HCT116 (cell line): ENCODE measurements at regions not wholly inside any gene's neighbourhood (a gene's known extent, or its start where the extent isn't known, plus 50 kb on each side); places are given as distances from the start of the nearest gene placed in this dataset.

ENCODE experiments used
- ATAC-seq: fragments of 200-7000 bp; cut with Tn5 transposase; 2 replicates; pipeline ENCODE4 v1.9.1; 2020; ENCODE audit warnings: mild to moderate bottlenecking, moderate library complexity
- BruUV-seq: library from RNA; stranded (reverse); fragments of 400-500 nt; replicated peaks from 2 replicates; lab custom pipeline; 2021; lab: Mats Ljungman, UMichigan
- CTCF ChIA-PET: fragments of 300-600 bp; sonication (Branson Sonifier 250); formaldehyde crosslinking; loops from one replicate; lab custom pipeline; 2021; ENCODE audit warnings: antibody characterized with exemption; lab: Charles Lee
- POLR2A ChIA-PET: fragments of 300-600, 350-600 bp; sonication (Branson Sonifier 250); formaldehyde crosslinking; loops from one replicate; lab custom pipeline; 2021; ENCODE audit warnings: antibody characterized with exemption; lab: Charles Lee
- RAD21 ChIA-PET, 2 experiments: fragments of 300-600 bp; sonication (Branson Sonifier 250); formaldehyde crosslinking; loops; one replicate each; lab custom pipeline; 2023; ENCODE audit warnings: low total read pairs in 2 of 2; ENCODE audit not compliant: uncharacterized antibody in 2 of 2, unreplicated experiment in 2 of 2, low non-redundant PET in 1 of 2; lab: Charles Lee
- DNase-seq: peaks from one replicate; pipeline ENCODE4 v3.0.0-alpha.2; 2010; ENCODE audit warnings: low read depth, low spot score
- H2AFZ ChIP-seq: fragments of 200-600 bp; shearing (Covaris generic), sonication (generic); 2 replicates; pipeline ENCODE4 v1.6.1; 2017; ENCODE audit warnings: low read depth, mixed run types, mixed read lengths, antibody characterized with exemption, low read length; ENCODE audit not compliant: poor library complexity, severe bottlenecking
- H3K27ac ChIP-seq: 2 replicates; pipeline ENCODE4 v1.5.1; 2012; ENCODE audit warnings: low read depth, low read length
- H3K27me3 ChIP-seq: fragments of 200-600 bp; sonication (generic); 2 replicates; pipeline ENCODE4 v1.6.1; 2016; ENCODE audit warnings: mixed run types, low read length, mixed read lengths; ENCODE audit not compliant: insufficient read depth
- H3K36me3 ChIP-seq, 2 experiments: fragments of 200-500 bp in 1 of 2; fragments of 200-600 bp in 1 of 2; sonication (Bioruptor generic) in 1 of 2; sonication (generic) in 1 of 2; 2 replicates each; pipeline versions ENCODE4 v1.5.1 to v1.6.1; 2014 to 2016; ENCODE audit warnings: low read length in 2 of 2, inconsistent platforms in 1 of 2, mixed read lengths in 1 of 2, mixed run types in 1 of 2; ENCODE audit not compliant: insufficient read depth in 2 of 2, control insufficient read depth in 1 of 2
- H3K4me1 ChIP-seq, 2 experiments: fragments of 200-600 bp in 1 of 2; sonication (generic) in 1 of 2; 2 replicates each; pipeline versions ENCODE4 v1.5.1 to v1.6.1; 2012 to 2017; ENCODE audit warnings: low read length in 2 of 2, inconsistent platforms in 1 of 2, mild to moderate bottlenecking in 1 of 2, mixed read lengths in 1 of 2, mixed run types in 1 of 2, moderate library complexity in 1 of 2; ENCODE audit not compliant: insufficient read depth in 2 of 2, control insufficient read depth in 1 of 2
- H3K4me2 ChIP-seq: fragments of 200-600 bp; sonication (generic); 2 replicates; pipeline ENCODE4 v1.6.1; 2017; ENCODE audit warnings: mixed run types, low read length, mixed read lengths
- H3K4me3 ChIP-seq, 2 experiments: fragments of 200-600 bp in 1 of 2; sonication (generic) in 1 of 2; replicated peaks in 1 of 2; 2 replicates each; pipeline ENCODE4 v1.5.1; 2011 to 2016; ENCODE audit warnings: low read length in 2 of 2, control low read depth in 1 of 2, low read depth in 1 of 2, mild to moderate bottlenecking in 1 of 2, mixed read lengths in 1 of 2, mixed run types in 1 of 2
- H3K79me2 ChIP-seq: fragments of 200-600 bp; sonication (generic); 2 replicates; pipeline ENCODE4 v1.6.1; 2017; ENCODE audit warnings: mild to moderate bottlenecking, mixed run types, low read length, moderate library complexity, mixed read lengths; ENCODE audit not compliant: insufficient read depth
- H3K9ac ChIP-seq: fragments of 200-600 bp; sonication (generic); 2 replicates; pipeline ENCODE4 v1.6.1; 2016; ENCODE audit warnings: low read length, mixed read lengths
- H3K9me2 ChIP-seq: fragments of 200-600 bp; sonication (generic), shearing (Covaris generic); 2 replicates; pipeline ENCODE4 v1.6.1; 2017; ENCODE audit warnings: mixed run types, mild to moderate bottlenecking, moderate library complexity; ENCODE audit not compliant: insufficient read depth
- H3K9me3 ChIP-seq, 2 experiments: fragments of 200-500 bp in 1 of 2; fragments of 200-600 bp in 1 of 2; sonication (Bioruptor generic) in 1 of 2; sonication (generic) in 1 of 2; 2 replicates each; pipeline ENCODE4 v1.6.1; 2014 to 2017; ENCODE audit warnings: low read length in 2 of 2, mixed read lengths in 2 of 2, inconsistent platforms in 1 of 2, low read depth in 1 of 2, mild to moderate bottlenecking in 1 of 2, mixed run types in 1 of 2, moderate library complexity in 1 of 2; ENCODE audit not compliant: control insufficient read depth in 1 of 2, insufficient read depth in 1 of 2
- H4K20me1 ChIP-seq: fragments of 200-600 bp; sonication (generic), shearing (Covaris generic); 2 replicates; pipeline ENCODE4 v1.6.1; 2017; ENCODE audit warnings: mixed run types, mild to moderate bottlenecking, moderate library complexity; ENCODE audit not compliant: insufficient read depth
- CEBPB ChIP-seq: IDR thresholded peaks from 2 replicates; pipeline ENCODE4 v1.6.1; 2012; ENCODE audit warnings: low read depth
- EGR1 ChIP-seq: IDR thresholded peaks from 2 replicates; pipeline ENCODE4 v1.6.1; 2012; ENCODE audit warnings: low read depth
- EZH2 ChIP-seq: fragments of 200-600 bp; sonication (generic); IDR thresholded peaks from 2 replicates; pipeline ENCODE4 v1.6.1; 2017; ENCODE audit warnings: antibody characterized with exemption, mixed run types
- EZH2phosphoT487 ChIP-seq: fragments of 200-600 bp; IDR thresholded peaks from 2 replicates; pipeline ENCODE4 v1.6.1; 2018; ENCODE audit warnings: antibody characterized with exemption, borderline replicate concordance
- FOSL1 ChIP-seq: IDR thresholded peaks from 2 replicates; pipeline ENCODE4 v1.6.1; 2012; ENCODE audit warnings: low read depth
- JUND ChIP-seq: IDR thresholded peaks from 2 replicates; pipeline ENCODE4 v1.6.1; 2012
- POLR2A ChIP-seq: IDR thresholded peaks from 2 replicates; pipeline ENCODE4 v1.7.0; 2011; ENCODE audit warnings: borderline replicate concordance; ENCODE audit not compliant: insufficient read depth, insufficient read length; ENCODE audit errors: extremely low read depth
- POLR2AphosphoS5 ChIP-seq: IDR thresholded peaks from 2 replicates; pipeline ENCODE4 v1.6.1; 2011; ENCODE audit warnings: mild to moderate bottlenecking, low read depth, low read length, moderate library complexity
- SIN3A ChIP-seq: IDR thresholded peaks from 2 replicates; pipeline ENCODE4 v1.6.1; 2012; ENCODE audit warnings: low read depth
- SP1 ChIP-seq: IDR thresholded peaks from 2 replicates; pipeline ENCODE4 v1.6.1; 2012; ENCODE audit warnings: low read depth
- TCF7L2 ChIP-seq: IDR thresholded peaks from 2 replicates; pipeline ENCODE4 v1.7.0; 2011; ENCODE audit warnings: borderline replicate concordance, inconsistent platforms; ENCODE audit not compliant: insufficient read depth, insufficient read length; ENCODE audit errors: extremely low read depth
- YY1 ChIP-seq: IDR thresholded peaks from 2 replicates; pipeline ENCODE4 v1.6.1; 2011; ENCODE audit warnings: low read length, low read depth, moderate library complexity, mild to moderate bottlenecking; ENCODE audit not compliant: insufficient replicate concordance; ENCODE audit errors: extremely low read depth
- ZFX ChIP-seq: fragments of 450-650 bp; IDR thresholded peaks from 2 replicates; pipeline ENCODE4 v1.6.1; 2017
- ZNF274 ChIP-seq: fragments of 200-500 bp; sonication (Bioruptor generic); IDR thresholded peaks from 2 replicates; pipeline ENCODE4 v1.6.1; 2014; ENCODE audit warnings: mild to moderate bottlenecking, low read depth, low read length, inconsistent platforms
- intact Hi-C: fragments of 100-400 bp; cut with micrococcal nuclease; formaldehyde crosslinking; loops from 2 replicates; pipeline ENCODE4 v1.10.0; 2022
- TF ChIP-seq, protein P1 (sequence below): IDR thresholded peaks from 2 replicates; pipeline ENCODE4 v1.6.1; 2012
- TF ChIP-seq, protein P2 (sequence below), 3 experiments: fragments of 200-600 bp in 1 of 3; sonication (generic) in 1 of 3; IDR thresholded peaks in 2 of 3; conservative IDR thresholded peaks in 1 of 3; 2 replicates each; pipeline ENCODE4 v1.5.1; 2012 to 2017; ENCODE audit warnings: low read depth in 2 of 3, low read length in 2 of 3, antibody characterized with exemption in 1 of 3, borderline replicate concordance in 1 of 3, control low read depth in 1 of 3, mild to moderate bottlenecking in 1 of 3, mixed read lengths in 1 of 3, mixed run types in 1 of 3, moderate library complexity in 1 of 3; ENCODE audit not compliant: insufficient read depth in 1 of 3
- TF ChIP-seq, protein P3 (sequence below): IDR thresholded peaks from 2 replicates; pipeline ENCODE4 v1.6.1; 2012
- TF ChIP-seq, protein P4 (sequence below): IDR thresholded peaks from 2 replicates; pipeline ENCODE4 v1.6.1; 2012; ENCODE audit warnings: low read depth
- TF ChIP-seq, protein P5 (sequence below): IDR thresholded peaks from 2 replicates; pipeline ENCODE4 v1.6.1; 2011; ENCODE audit warnings: mild to moderate bottlenecking, low read length, moderate library complexity; ENCODE audit not compliant: insufficient replicate concordance; ENCODE audit errors: extremely low read depth

DNA sequence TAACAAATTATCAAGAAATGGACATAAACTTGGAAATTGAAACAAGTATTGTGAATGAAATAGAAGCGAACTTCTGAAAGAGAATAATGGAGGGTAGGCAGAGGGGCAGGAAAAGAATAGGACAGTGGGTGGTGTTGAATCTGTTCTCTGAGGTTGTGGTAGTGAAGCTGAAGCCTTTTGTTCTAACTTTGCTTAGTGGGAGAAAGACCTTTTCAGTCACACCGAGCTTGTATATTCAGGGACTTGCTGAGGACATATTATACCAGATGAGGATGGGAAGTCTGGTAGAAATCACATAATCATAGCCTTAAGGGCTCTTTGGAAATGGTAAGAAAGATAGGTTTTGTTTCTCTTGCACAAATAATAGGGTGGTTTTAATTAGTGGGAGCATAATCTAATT, 115.4 kb upstream of the NDST4 start:
- no peak overlapping the region for H3K9ac ChIP-seq
- no peaks in the 10 kb centered on the region for H3K79me2 ChIP-seq
- RAD21 ChIA-PET = no interaction called here
- no peak overlapping the region for H3K4me3 ChIP-seq
- H3K9me2 ChIP-seq = no peaks in the 10 kb centered on the region
- H4K20me1 ChIP-seq = no peaks in the 10 kb centered on the region
- H3K27me3 ChIP-seq = no peaks in the 10 kb centered on the region
- TF ChIP-seq POLR2A (no peak), POLR2AphosphoS5 (no peak), EZH2phosphoT487 (no peak), ZNF274 (no peak), SIN3A (no peak), ZFX (no peak), SP1 (no peak), EZH2 (no peak), TCF7L2 (no peak), FOSL1 (no peak), YY1 (no peak), CEBPB (no peak), EGR1 (no peak), JUND (no peak)
- TF ChIP-seq, protein P1, sequence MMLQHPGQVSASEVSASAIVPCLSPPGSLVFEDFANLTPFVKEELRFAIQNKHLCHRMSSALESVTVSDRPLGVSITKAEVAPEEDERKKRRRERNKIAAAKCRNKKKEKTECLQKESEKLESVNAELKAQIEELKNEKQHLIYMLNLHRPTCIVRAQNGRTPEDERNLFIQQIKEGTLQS = no peak
- TF ChIP-seq, protein P2, sequence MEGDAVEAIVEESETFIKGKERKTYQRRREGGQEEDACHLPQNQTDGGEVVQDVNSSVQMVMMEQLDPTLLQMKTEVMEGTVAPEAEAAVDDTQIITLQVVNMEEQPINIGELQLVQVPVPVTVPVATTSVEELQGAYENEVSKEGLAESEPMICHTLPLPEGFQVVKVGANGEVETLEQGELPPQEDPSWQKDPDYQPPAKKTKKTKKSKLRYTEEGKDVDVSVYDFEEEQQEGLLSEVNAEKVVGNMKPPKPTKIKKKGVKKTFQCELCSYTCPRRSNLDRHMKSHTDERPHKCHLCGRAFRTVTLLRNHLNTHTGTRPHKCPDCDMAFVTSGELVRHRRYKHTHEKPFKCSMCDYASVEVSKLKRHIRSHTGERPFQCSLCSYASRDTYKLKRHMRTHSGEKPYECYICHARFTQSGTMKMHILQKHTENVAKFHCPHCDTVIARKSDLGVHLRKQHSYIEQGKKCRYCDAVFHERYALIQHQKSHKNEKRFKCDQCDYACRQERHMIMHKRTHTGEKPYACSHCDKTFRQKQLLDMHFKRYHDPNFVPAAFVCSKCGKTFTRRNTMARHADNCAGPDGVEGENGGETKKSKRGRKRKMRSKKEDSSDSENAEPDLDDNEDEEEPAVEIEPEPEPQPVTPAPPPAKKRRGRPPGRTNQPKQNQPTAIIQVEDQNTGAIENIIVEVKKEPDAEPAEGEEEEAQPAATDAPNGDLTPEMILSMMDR (IDR thresholded peaks at IDR 0.05 in 2 of 3, conservative IDR thresholded peaks at IDR 0.05 in 1 of 3; ENCODE audit: borderline replicate concordance in 1 of 3, insufficient read depth in 1 of 3, low read depth in 2 of 3, low read length in 2 of 3) = no peak
- TF ChIP-seq, protein P3, sequence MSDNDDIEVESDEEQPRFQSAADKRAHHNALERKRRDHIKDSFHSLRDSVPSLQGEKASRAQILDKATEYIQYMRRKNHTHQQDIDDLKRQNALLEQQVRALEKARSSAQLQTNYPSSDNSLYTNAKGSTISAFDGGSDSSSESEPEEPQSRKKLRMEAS = no peak
- TF ChIP-seq, protein P4, sequence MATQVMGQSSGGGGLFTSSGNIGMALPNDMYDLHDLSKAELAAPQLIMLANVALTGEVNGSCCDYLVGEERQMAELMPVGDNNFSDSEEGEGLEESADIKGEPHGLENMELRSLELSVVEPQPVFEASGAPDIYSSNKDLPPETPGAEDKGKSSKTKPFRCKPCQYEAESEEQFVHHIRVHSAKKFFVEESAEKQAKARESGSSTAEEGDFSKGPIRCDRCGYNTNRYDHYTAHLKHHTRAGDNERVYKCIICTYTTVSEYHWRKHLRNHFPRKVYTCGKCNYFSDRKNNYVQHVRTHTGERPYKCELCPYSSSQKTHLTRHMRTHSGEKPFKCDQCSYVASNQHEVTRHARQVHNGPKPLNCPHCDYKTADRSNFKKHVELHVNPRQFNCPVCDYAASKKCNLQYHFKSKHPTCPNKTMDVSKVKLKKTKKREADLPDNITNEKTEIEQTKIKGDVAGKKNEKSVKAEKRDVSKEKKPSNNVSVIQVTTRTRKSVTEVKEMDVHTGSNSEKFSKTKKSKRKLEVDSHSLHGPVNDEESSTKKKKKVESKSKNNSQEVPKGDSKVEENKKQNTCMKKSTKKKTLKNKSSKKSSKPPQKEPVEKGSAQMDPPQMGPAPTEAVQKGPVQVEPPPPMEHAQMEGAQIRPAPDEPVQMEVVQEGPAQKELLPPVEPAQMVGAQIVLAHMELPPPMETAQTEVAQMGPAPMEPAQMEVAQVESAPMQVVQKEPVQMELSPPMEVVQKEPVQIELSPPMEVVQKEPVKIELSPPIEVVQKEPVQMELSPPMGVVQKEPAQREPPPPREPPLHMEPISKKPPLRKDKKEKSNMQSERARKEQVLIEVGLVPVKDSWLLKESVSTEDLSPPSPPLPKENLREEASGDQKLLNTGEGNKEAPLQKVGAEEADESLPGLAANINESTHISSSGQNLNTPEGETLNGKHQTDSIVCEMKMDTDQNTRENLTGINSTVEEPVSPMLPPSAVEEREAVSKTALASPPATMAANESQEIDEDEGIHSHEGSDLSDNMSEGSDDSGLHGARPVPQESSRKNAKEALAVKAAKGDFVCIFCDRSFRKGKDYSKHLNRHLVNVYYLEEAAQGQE = no peak
- TF ChIP-seq, protein P5, sequence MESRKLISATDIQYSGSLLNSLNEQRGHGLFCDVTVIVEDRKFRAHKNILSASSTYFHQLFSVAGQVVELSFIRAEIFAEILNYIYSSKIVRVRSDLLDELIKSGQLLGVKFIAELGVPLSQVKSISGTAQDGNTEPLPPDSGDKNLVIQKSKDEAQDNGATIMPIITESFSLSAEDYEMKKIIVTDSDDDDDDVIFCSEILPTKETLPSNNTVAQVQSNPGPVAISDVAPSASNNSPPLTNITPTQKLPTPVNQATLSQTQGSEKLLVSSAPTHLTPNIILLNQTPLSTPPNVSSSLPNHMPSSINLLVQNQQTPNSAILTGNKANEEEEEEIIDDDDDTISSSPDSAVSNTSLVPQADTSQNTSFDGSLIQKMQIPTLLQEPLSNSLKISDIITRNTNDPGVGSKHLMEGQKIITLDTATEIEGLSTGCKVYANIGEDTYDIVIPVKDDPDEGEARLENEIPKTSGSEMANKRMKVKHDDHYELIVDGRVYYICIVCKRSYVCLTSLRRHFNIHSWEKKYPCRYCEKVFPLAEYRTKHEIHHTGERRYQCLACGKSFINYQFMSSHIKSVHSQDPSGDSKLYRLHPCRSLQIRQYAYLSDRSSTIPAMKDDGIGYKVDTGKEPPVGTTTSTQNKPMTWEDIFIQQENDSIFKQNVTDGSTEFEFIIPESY = no peak
- H3K4me2 ChIP-seq = no peak overlapping the region
- no TSS peak for BruUV-seq
- CTCF ChIA-PET = no interaction called here
- H3K27ac ChIP-seq = no peak overlapping the region
- POLR2A ChIA-PET = no interaction called here
- no peaks in the 10 kb centered on the region for H3K36me3 ChIP-seq
- DNase-seq = no peak
- no peaks in the 10 kb centered on the region for H3K9me3 ChIP-seq
- ATAC-seq = no peak
- no peaks in the 10 kb centered on the region for H3K4me1 ChIP-seq
- intact Hi-C loops = no loop called here
- no peak overlapping the region for H2AFZ ChIP-seq
